K562 (cell line): ENCODE measurements at regions not wholly inside any gene's neighbourhood (a gene's known extent, or its start where the extent isn't known, plus 50 kb on each side); places are given as distances from the start of the nearest gene placed in this dataset.

Experiments used
- ATAC-seq: fragments of 200-7000 bp; cut with Tn5 transposase; 3 replicates; pipeline ENCODE4 v1.9.1; 2020; ENCODE audit warnings: moderate library complexity
- BruUV-seq: library from RNA; stranded (reverse); fragments of 400-500 nt; replicated peaks from 2 replicates; lab custom pipeline; 2021; lab: Mats Ljungman, UMichigan
- CTCF ChIA-PET: fragments of 300-600 bp; formaldehyde crosslinking; extraction: SDS; loops from one replicate; lab custom pipeline; 2021; ENCODE audit warnings: low intra/inter-chr PET ratio; lab: Yijun Ruan, JAX
- POLR2A ChIA-PET: fragments of 300-600, 350-650 bp; sonication (Branson Sonifier 250); formaldehyde crosslinking; extraction: SDS; loops from one replicate; lab custom pipeline; 2021; ENCODE audit warnings: antibody characterized with exemption, inconsistent platforms; lab: Yijun Ruan, JAX
- DNase-seq, 4 experiments: peaks; one replicate each; pipeline versions ENCODE4 v3.0.0 to v3.0.0-alpha.2; 2011 to 2018; ENCODE audit warnings: low spot score in 3 of 4, mixed read lengths in 3 of 4; ENCODE audit errors: extremely low read depth in 1 of 4
- FAIRE-seq: peaks from 2 replicates; lab custom pipeline; 2011; peaks lifted over from hg19 to GRCh38; lab: Jason Lieb, UNC
- H2AFZ ChIP-seq: 2 replicates; pipeline ENCODE4 v1.6.0; 2011; ENCODE audit warnings: low read depth, low read length, control low read depth, inconsistent platforms
- H3K27ac ChIP-seq: fragments of 200-600 bp; 3 replicates; pipeline ENCODE4 v1.8.0; 2011; ENCODE audit warnings: low read depth, mild to moderate bottlenecking, control low read depth, inconsistent platforms, low read length, moderate library complexity, mixed read lengths; ENCODE audit errors: extremely low read depth
- H3K27me3 ChIP-seq, 2 experiments: fragments of 300-600 bp in 1 of 2; 2 replicates in 1 of 2; 3 replicates in 1 of 2; pipeline versions ENCODE4 v1.6.0 to v1.8.0; 2011; ENCODE audit warnings: inconsistent platforms in 2 of 2, low read length in 2 of 2, mild to moderate bottlenecking in 1 of 2, mixed read lengths in 1 of 2, moderate library complexity in 1 of 2; ENCODE audit not compliant: control insufficient read depth in 2 of 2, insufficient read depth in 2 of 2
- H3K36me3 ChIP-seq: fragments of 300-600 bp; 3 replicates; pipeline ENCODE4 v1.8.0; 2011; ENCODE audit warnings: mild to moderate bottlenecking, low read length, inconsistent platforms; ENCODE audit not compliant: control insufficient read depth, insufficient read depth
- H3K4me1 ChIP-seq, 2 experiments: fragments of 200-600 bp in 1 of 2; replicated peaks in 1 of 2; 2 replicates in 1 of 2; 3 replicates in 1 of 2; pipeline versions ENCODE4 v1.5.1 to v1.8.0; 2011; ENCODE audit warnings: inconsistent platforms in 2 of 2, low read length in 2 of 2, mild to moderate bottlenecking in 1 of 2, mixed read lengths in 1 of 2, moderate library complexity in 1 of 2; ENCODE audit not compliant: control insufficient read depth in 2 of 2, insufficient read depth in 2 of 2
- H3K4me2 ChIP-seq: 2 replicates; pipeline ENCODE4 v1.6.1; 2011; ENCODE audit warnings: low read length, control low read depth, inconsistent platforms, mixed read lengths; ENCODE audit not compliant: insufficient read depth
- H3K4me3 ChIP-seq: fragments of 200-600 bp; sonication (generic), shearing (Covaris generic); 2 replicates; pipeline ENCODE4 v1.5.1; 2016; ENCODE audit warnings: control low read depth, inconsistent platforms
- H3K79me2 ChIP-seq: fragments of 200-600 bp; 3 replicates; pipeline ENCODE4 v1.8.0; 2011; ENCODE audit warnings: low read length, inconsistent platforms; ENCODE audit not compliant: control insufficient read depth, insufficient read depth
- H3K9ac ChIP-seq, 2 experiments: 2 replicates each; pipeline versions ENCODE4 v1.6.0 to v1.6.1; 2011; ENCODE audit warnings: low read depth in 2 of 2, low read length in 2 of 2, control low read depth in 1 of 2, inconsistent platforms in 1 of 2, mild to moderate bottlenecking in 1 of 2, mixed read lengths in 1 of 2; ENCODE audit not compliant: insufficient read depth in 1 of 2
- H3K9me1 ChIP-seq: one replicate; pipeline ENCODE4 v1.6.0; 2011; ENCODE audit warnings: inconsistent platforms, mild to moderate bottlenecking, low read length, moderate library complexity; ENCODE audit not compliant: control insufficient read depth, insufficient read depth
- H3K9me3 ChIP-seq: replicated peaks from 2 replicates; pipeline ENCODE4 v1.5.1; 2011; ENCODE audit warnings: low read depth, low read length, inconsistent platforms; ENCODE audit not compliant: control insufficient read depth, insufficient read depth
- H4K20me1 ChIP-seq: replicated peaks from 2 replicates; pipeline ENCODE4 v1.6.1; 2011; ENCODE audit warnings: low read length, inconsistent platforms, mixed read lengths; ENCODE audit not compliant: control insufficient read depth, insufficient read depth
- DLX4 ChIP-seq: fragments of 250-450 bp; sonication (Bioruptor Pico); IDR thresholded peaks from 2 replicates; pipeline ENCODE4 v1.6.1; 2021; ENCODE audit warnings: mild to moderate bottlenecking
- E2F4 ChIP-seq: sonication (generic); formaldehyde crosslinking; IDR thresholded peaks from 2 replicates; pipeline ENCODE4 v1.8.0; 2022; ENCODE audit warnings: mild to moderate bottlenecking, low read depth, missing genetic modification reagents
- GABPB2 ChIP-seq: fragments of 250-450 bp; sonication (Bioruptor Pico); conservative IDR thresholded peaks from 2 replicates; pipeline ENCODE4 v1.5.1; 2021; ENCODE audit warnings: mild to moderate bottlenecking
- GTF2A2 ChIP-seq: IDR thresholded peaks from 2 replicates; pipeline ENCODE4 v1.6.1; 2016; ENCODE audit warnings: mild to moderate bottlenecking, missing genetic modification characterization, missing compliant biosample characterization
- MAFF ChIP-seq: IDR thresholded peaks from 2 replicates; pipeline ENCODE4 v1.6.1; 2012; ENCODE audit warnings: low read length, improper control_type of control experiment
- MAFK ChIP-seq: IDR thresholded peaks from 2 replicates; pipeline ENCODE4 v1.6.1; 2011; ENCODE audit warnings: low read length, improper control_type of control experiment
- MBD1 ChIP-seq: fragments of 250-450 bp; sonication (Bioruptor Pico); IDR thresholded peaks from 2 replicates; pipeline ENCODE4 v1.8.0; 2022; ENCODE audit warnings: inconsistent platforms
- MNT ChIP-seq, 2 experiments: fragments of 450-650 bp; conservative IDR thresholded peaks; 2 replicates each; pipeline ENCODE4 v1.6.1; 2017; ENCODE audit warnings: mild to moderate bottlenecking in 2 of 2, moderate library complexity in 2 of 2
- PHF20 ChIP-seq: fragments of 450-650 bp; IDR thresholded peaks from 2 replicates; pipeline ENCODE4 v1.6.1; 2018; ENCODE audit not compliant: partially characterized antibody
- PYGO2 ChIP-seq: fragments of 450-650 bp; IDR thresholded peaks from 2 replicates; pipeline ENCODE4 v1.6.1; 2016; ENCODE audit warnings: mild to moderate bottlenecking, missing genetic modification characterization, moderate library complexity, missing compliant biosample characterization
- SMARCB1 ChIP-seq: IDR thresholded peaks from 2 replicates; pipeline ENCODE4 v1.6.1; 2011; ENCODE audit warnings: improper control_type of control experiment, low read depth; ENCODE audit not compliant: insufficient read length
- ZBTB43 ChIP-seq: sonication (generic); formaldehyde crosslinking; IDR thresholded peaks from 2 replicates; pipeline ENCODE4 v1.8.0; 2023; ENCODE audit warnings: mild to moderate bottlenecking, missing genetic modification reagents
- ZNF444 ChIP-seq: fragments of 250-450 bp; sonication (Bioruptor Pico); IDR thresholded peaks from 2 replicates; pipeline ENCODE4 v1.4.0; 2020; ENCODE audit warnings: mild to moderate bottlenecking, moderate library complexity
- WGBS: fragments of 100-300 bp; shearing (Covaris generic); methylation state at CpG from one replicate; pipeline ENCODE4 v1.1.6; 2016; ENCODE audit warnings: low coverage, mixed read lengths; ENCODE audit not compliant: insufficient coverage; ENCODE audit errors: missing lambda C conversion rate; 5-methylcytosine and 5-hydroxymethylcytosine counted together
- in situ Hi-C: fragments of 300-500 bp; cut with MboI; formaldehyde crosslinking; loops from 4 replicates; pipeline ENCODE4 v1.15.0; 2018; ENCODE audit warnings: inconsistent platforms, mixed read lengths
- intact Hi-C: fragments of 100-400 bp; cut with micrococcal nuclease; formaldehyde crosslinking; loops from 2 replicates; pipeline ENCODE4 v1.14.2; 2022
- TF ChIP-seq, protein P1 (sequence below): IDR thresholded peaks from 2 replicates; pipeline ENCODE4 v1.6.1; 2012; ENCODE audit warnings: low read depth, low read length, improper control_type of control experiment, borderline replicate concordance

DNA sequence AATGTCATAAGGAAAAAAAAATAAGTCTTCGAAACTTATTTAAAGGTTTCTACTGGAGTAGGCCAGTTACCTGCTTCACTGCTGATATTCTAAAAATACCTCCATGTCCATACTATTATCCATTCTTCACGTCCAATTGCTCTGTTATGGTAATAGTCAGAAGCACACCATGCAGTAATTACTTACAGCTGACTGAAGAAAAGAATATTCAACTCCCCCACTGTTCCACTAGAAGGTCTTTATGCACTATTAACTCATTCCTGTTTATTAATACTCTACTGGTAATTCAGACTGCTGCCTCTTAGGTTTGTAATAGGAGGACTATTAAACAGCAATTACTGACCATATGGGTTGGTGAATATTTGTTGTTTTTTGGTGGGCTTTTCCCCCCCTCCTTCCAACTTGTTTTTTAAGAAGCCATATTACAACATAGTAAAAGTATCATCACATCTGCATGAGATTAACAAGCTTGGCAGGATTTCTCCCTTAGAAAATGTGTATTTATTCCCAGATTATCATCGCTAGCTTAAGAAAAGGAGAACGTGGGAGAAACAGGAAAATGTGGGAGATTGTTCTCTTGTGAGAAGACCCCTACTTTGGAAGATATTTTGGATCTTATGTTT, 806.4 kb upstream of the FANCL start:
- CTCF ChIA-PET: no interaction called here
- intact Hi-C loops: no loop called here
- Histone ChIP-seq H3K9ac (no peak overlapping the region), H3K4me1 (no peaks in the 10 kb centered on the region), H3K4me3 (no peak overlapping the region), H3K79me2 (no peaks in the 10 kb centered on the region), H2AFZ (no peak overlapping the region), H3K27me3 (no peaks in the 10 kb centered on the region), H4K20me1 (no peaks in the 10 kb centered on the region), H3K36me3 (no peaks in the 10 kb centered on the region), H3K4me2 (no peak overlapping the region), H3K9me1 (no peaks in the 10 kb centered on the region), H3K27ac (no peak overlapping the region), H3K9me3 (no peaks in the 10 kb centered on the region)
- DNase-seq: no peak
- POLR2A ChIA-PET: interaction anchor here (0.6 kb wide), 2 partner anchors 761 to 1432 kb away, joined by 3 read pairs; no protein-coding TSS in a partner anchor
- FAIRE-seq: no peak
- WGBS: 7% methylated on average over 4 of the region's 4 CpGs
- ATAC-seq: no peak
- no TSS peak for BruUV-seq
- in situ Hi-C loops: no loop called here
- no peak for TF ChIP-seq PYGO2 (tag)
- no peak for TF ChIP-seq ZBTB43 (CRISPR knock-in tag)
- TF ChIP-seq MBD1: no peak
- TF ChIP-seq DLX4 (CRISPR knock-in tag): no peak
- TF ChIP-seq MNT (conservative IDR thresholded peaks at IDR 0.05): no peak
- no peak for TF ChIP-seq ZNF444 (CRISPR knock-in tag)
- TF ChIP-seq MAFF: no peak
- no peak for TF ChIP-seq GABPB2 (CRISPR knock-in tag)
- no peak for TF ChIP-seq E2F4 (CRISPR knock-in tag)
- TF ChIP-seq, protein P1, sequence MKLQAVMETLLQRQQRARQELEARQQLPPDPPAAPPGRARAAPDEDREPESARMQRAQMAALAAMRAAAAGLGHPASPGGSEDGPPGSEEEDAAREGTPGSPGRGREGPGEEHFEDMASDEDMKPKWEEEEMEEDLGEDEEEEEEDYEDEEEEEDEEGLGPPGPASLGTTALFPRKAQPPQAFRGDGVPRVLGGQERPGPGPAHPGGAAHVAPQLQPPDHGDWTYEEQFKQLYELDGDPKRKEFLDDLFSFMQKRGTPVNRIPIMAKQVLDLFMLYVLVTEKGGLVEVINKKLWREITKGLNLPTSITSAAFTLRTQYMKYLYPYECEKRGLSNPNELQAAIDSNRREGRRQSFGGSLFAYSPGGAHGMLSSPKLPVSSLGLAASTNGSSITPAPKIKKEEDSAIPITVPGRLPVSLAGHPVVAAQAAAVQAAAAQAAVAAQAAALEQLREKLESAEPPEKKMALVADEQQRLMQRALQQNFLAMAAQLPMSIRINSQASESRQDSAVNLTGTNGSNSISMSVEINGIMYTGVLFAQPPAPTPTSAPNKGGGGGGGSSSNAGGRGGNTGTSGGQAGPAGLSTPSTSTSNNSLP: no peak
- TF ChIP-seq PHF20: no peak
- TF ChIP-seq GTF2A2 (tag): no peak
- TF ChIP-seq SMARCB1: no peak
- TF ChIP-seq MAFK: no peak
